ENCODE measurements at regions not wholly inside any gene's neighbourhood (a gene's known extent, or its start where the extent isn't known, plus 50 kb on each side); places are given as distances from the start of the nearest gene placed in this dataset.

- H3K4me3 ChIP-seq = no peak overlapping the region
- H3K36me3 ChIP-seq = no peaks in the 10 kb centered on the region
- no peaks in the 10 kb centered on the region for H3K27me3 ChIP-seq
- intact Hi-C loops (cut with DNase I) = no loop called here
- no peaks in the 10 kb centered on the region for H3K4me1 ChIP-seq
- no peak for DNase-seq
- WGBS, 2 donors = 44 to 91% methylated on average over 2 of the region's 2 CpGs
- H3K9me3 ChIP-seq = no peaks in the 10 kb centered on the region
- TF ChIP-seq POLR2AphosphoS5 (IDR thresholded peaks at IDR 0.05) (no peak), CTCF (IDR thresholded peaks at IDR 0.05) (no peak), EP300 (IDR thresholded peaks at IDR 0.05) (no peak), POLR2A (IDR thresholded peaks at IDR 0.05) (no peak)
- H3K27ac ChIP-seq = no peak overlapping the region
Observed at GRCh38 chr20:16158976-16159286, 414.3 kb downstream of the KIF16B start.

- WGBS, 2 donors = 63 to 70% methylated on average over 11 of the region's 11 CpGs
- intact Hi-C loops (cut with DNase I) = no loop called here
- Histone ChIP-seq H3K4me3 (no peak overlapping the region), H3K9me3 (peaks cover 0 to 1% (median 0%) of the 10 kb centered on the region in 4 donors), H3K27ac (no peak overlapping the region), H3K36me3 (no peaks in the 10 kb centered on the region), H3K27me3 (no peaks in the 10 kb centered on the region), H3K4me1 (no peaks in the 10 kb centered on the region)
- no peak for TF ChIP-seq EP300 (IDR thresholded peaks at IDR 0.05)
- no peak for TF ChIP-seq POLR2A (IDR thresholded peaks at IDR 0.05)
- TF ChIP-seq CTCF (IDR thresholded peaks at IDR 0.05) = no peak
- DNase-seq = no peak
Observed at GRCh38 chr20:16158090-16158975, 414.9 kb downstream of the KIF16B start.

DNA sequence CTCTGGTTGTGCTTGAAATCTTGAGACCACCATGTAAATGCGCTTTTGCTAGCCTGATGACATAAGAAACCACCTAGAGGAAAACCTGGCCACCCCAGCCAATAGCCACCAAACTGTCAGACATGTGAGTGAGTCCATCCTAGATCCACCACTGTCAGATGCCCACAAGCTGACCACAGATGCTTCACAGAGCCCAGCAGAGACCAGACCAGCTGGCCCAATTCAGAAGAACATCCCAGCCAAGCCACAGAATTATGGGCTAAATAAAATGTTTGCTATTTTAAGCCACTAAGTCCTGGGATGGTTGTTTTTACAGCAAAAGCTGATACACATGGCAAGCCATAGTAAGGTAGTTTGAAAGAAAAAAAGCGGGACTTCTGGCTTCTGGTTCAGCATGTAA is 425.3 kb downstream of the KIF16B start:
- intact Hi-C loops (cut with DNase I) = no loop called here
- 83 to 87% methylated on average over 2 of the region's 2 CpGs for WGBS, 2 donors
- TF ChIP-seq POLR2AphosphoS5 (IDR thresholded peaks at IDR 0.05) (no peak), CTCF (IDR thresholded peaks at IDR 0.05) (no peak), EP300 (IDR thresholded peaks at IDR 0.05) (no peak), POLR2A (IDR thresholded peaks at IDR 0.05) (no peak)
- no peak overlapping the region for H3K4me3 ChIP-seq
- no peaks in the 10 kb centered on the region for H3K36me3 ChIP-seq
- H3K27ac ChIP-seq = no peak overlapping the region
- DNase-seq = no peak
- H3K9me3 ChIP-seq = peaks cover 0 to 3% (median 0%) of the 10 kb centered on the region in 4 donors
- H3K4me1 ChIP-seq = no peaks in the 10 kb centered on the region
- no peaks in the 10 kb centered on the region for H3K27me3 ChIP-seq

DNA sequence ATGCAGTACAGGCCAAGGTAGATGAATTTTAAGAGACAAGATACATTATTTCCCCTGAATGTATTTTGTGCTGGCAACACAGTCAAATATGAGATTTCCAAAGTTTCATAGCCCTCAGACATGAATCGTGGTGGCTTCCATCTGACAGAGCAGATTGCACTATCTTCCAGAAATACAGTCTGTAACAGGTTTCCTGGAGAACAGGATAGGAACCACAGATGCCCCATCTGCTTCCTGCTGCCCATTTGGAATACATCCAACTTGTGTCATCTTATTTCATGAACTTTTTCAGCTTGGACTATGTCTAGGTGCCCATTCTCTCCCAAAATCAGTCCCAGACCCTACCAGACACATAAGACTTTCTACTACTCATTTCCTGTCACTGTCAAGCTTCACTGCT is 426.0 kb downstream of the KIF16B start:
- intact Hi-C loops (cut with DNase I) = no loop called here
- Histone ChIP-seq H3K4me3 (no peak overlapping the region), H3K4me1 (no peaks in the 10 kb centered on the region), H3K27ac (no peak overlapping the region), H3K27me3 (no peaks in the 10 kb centered on the region), H3K9me3 (peaks cover 0 to 2% (median 0%) of the 10 kb centered on the region in 4 donors), H3K36me3 (no peaks in the 10 kb centered on the region)
- WGBS, 2 donors = 43 to 56% methylated on average over 1 of the region's 1 CpG
- no peak for DNase-seq
- TF ChIP-seq CTCF (IDR thresholded peaks at IDR 0.05) (no peak), POLR2A (IDR thresholded peaks at IDR 0.05) (no peak), EP300 (IDR thresholded peaks at IDR 0.05) (no peak), POLR2AphosphoS5 (IDR thresholded peaks at IDR 0.05) (no peak)

GRCh38 chr20:16145919-16146318 is 427.3 kb downstream of the KIF16B start:
- H3K4me1 ChIP-seq = no peaks in the 10 kb centered on the region
- DNase-seq = no peak
- no peaks in the 10 kb centered on the region for H3K27me3 ChIP-seq
- H3K36me3 ChIP-seq = no peaks in the 10 kb centered on the region
- no peak overlapping the region for H3K27ac ChIP-seq
- no peak for TF ChIP-seq EP300 (IDR thresholded peaks at IDR 0.05)
- no peak for TF ChIP-seq POLR2AphosphoS5 (IDR thresholded peaks at IDR 0.05)
- TF ChIP-seq POLR2A (IDR thresholded peaks at IDR 0.05) = no peak
- TF ChIP-seq CTCF (IDR thresholded peaks at IDR 0.05) = no peak
- H3K4me3 ChIP-seq = no peak overlapping the region
- intact Hi-C loops (cut with DNase I) = no loop called here
- 88 to 97% methylated on average over 1 of the region's 1 CpG for WGBS, 2 donors
- H3K9me3 ChIP-seq = no peaks in the 10 kb centered on the region
